GM19397 (cell line): ENCODE measurements at regions not wholly inside any gene's neighbourhood (a gene's known extent, or its start where the extent isn't known, plus 50 kb on each side); places are given as distances from the start of the nearest gene placed in this dataset.

Experiments used
- ATAC-seq: cut with Tn5 transposase; IDR thresholded peaks from one replicate; pipeline ENCODE4 v1.9.1; 2021; ENCODE audit warnings: mild to moderate bottlenecking, moderate library complexity; ENCODE audit not compliant: unreplicated experiment

GRCh38 chr5:152987131-152987530 lies 503.3 kb upstream of the GRIA1 start:
- no peak for ATAC-seq

GRCh38 chr5:152990217-152990616 lies 500.3 kb upstream of the GRIA1 start:
- ATAC-seq = no peak

- no peak for ATAC-seq
Measured at GRCh38 chr5:152990649-152991048, 499.8 kb upstream of the GRIA1 start.

- no peak for ATAC-seq
Measured at GRCh38 chr5:152994033-152994680, 496.3 kb upstream of the GRIA1 start.

- no peak for ATAC-seq
Measured at GRCh38 chr5:152995214-152995725, 495.2 kb upstream of the GRIA1 start.

- no peak for ATAC-seq
Measured at GRCh38 chr5:153005711-153006110, 484.8 kb upstream of the GRIA1 start.

- ATAC-seq = no peak
Measured at GRCh38 chr5:153006681-153007080, 483.8 kb upstream of the GRIA1 start.

- no peak for ATAC-seq
Measured at GRCh38 chr5:153014194-153014593, 476.3 kb upstream of the GRIA1 start.

GRCh38 chr5:153018121-153018520 lies 472.3 kb upstream of the GRIA1 start:
- ATAC-seq = no peak

- ATAC-seq = no peak
Measured at GRCh38 chr5:153030755-153031725, 459.4 kb upstream of the GRIA1 start.

- ATAC-seq = no peak
Measured at GRCh38 chr5:153039501-153039900, 451.0 kb upstream of the GRIA1 start.

GRCh38 chr5:153043886-153044285 lies 446.6 kb upstream of the GRIA1 start:
- no peak for ATAC-seq

- ATAC-seq = no peak
Measured at GRCh38 chr5:153050496-153051179, 439.8 kb upstream of the GRIA1 start.

GRCh38 chr5:153066281-153066680 lies 424.2 kb upstream of the GRIA1 start:
- ATAC-seq = no peak

GRCh38 chr5:153067869-153068268 lies 422.6 kb upstream of the GRIA1 start:
- no peak for ATAC-seq

- no peak for ATAC-seq
Measured at GRCh38 chr5:153079396-153079795, 411.1 kb upstream of the GRIA1 start.

GRCh38 chr5:153080940-153081339 lies 409.5 kb upstream of the GRIA1 start:
- no peak for ATAC-seq

GRCh38 chr5:153081385-153081784 lies 409.1 kb upstream of the GRIA1 start:
- ATAC-seq = no peak

GRCh38 chr5:153084511-153084910 lies 406.0 kb upstream of the GRIA1 start:
- ATAC-seq = no peak

- ATAC-seq = no peak
Measured at GRCh38 chr5:153086486-153086885, 404.0 kb upstream of the GRIA1 start.

GRCh38 chr5:153088538-153088937 lies 401.9 kb upstream of the GRIA1 start:
- ATAC-seq = no peak
